ENCODE measurements at regions not wholly inside any gene's neighbourhood (a gene's known extent, or its start where the extent isn't known, plus 50 kb on each side); places are given as distances from the start of the nearest gene placed in this dataset.

- Mint-ChIP-seq H3K9me3 (no peaks in the 10 kb centered on the region), H3K4me1 (ENCODE audit: low read depth) (peaks cover 34% of the 10 kb centered on the region), H3K27ac (no peak overlapping the region), H3K27me3 (ENCODE audit: low read depth) (peaks cover 48% of the 10 kb centered on the region), H3K36me3 (ENCODE audit: low read depth) (no peaks in the 10 kb centered on the region), H3K4me3 (no peak overlapping the region)
- no peak for DNase-seq (ENCODE audit: low spot score)
Observed at GRCh38 chr5:159430361-159431012, 100.2 kb upstream of the IL12B start.

GRCh38 chr5:159435855-159436254 lies 105.6 kb upstream of the IL12B start:
- no peak overlapping the region for H3K27ac Mint-ChIP-seq
- H3K36me3 Mint-ChIP-seq (ENCODE audit: low read depth): no peaks in the 10 kb centered on the region
- no peaks in the 10 kb centered on the region for H3K9me3 Mint-ChIP-seq
- peaks cover 61% of the 10 kb centered on the region for H3K27me3 Mint-ChIP-seq (ENCODE audit: low read depth)
- H3K4me3 Mint-ChIP-seq: no peak overlapping the region
- no peak for DNase-seq (ENCODE audit: low spot score)
- H3K4me1 Mint-ChIP-seq (ENCODE audit: low read depth): peaks cover 10% of the 10 kb centered on the region

- Mint-ChIP-seq H3K4me3 (no peak overlapping the region), H3K27me3 (ENCODE audit: low read depth) (peaks cover 52% of the 10 kb centered on the region), H3K27ac (no peak overlapping the region), H3K4me1 (ENCODE audit: low read depth) (peaks cover 1% of the 10 kb centered on the region), H3K36me3 (ENCODE audit: low read depth) (no peaks in the 10 kb centered on the region), H3K9me3 (no peaks in the 10 kb centered on the region)
- DNase-seq (ENCODE audit: low spot score): no peak
Observed at GRCh38 chr5:159438092-159438491, 107.8 kb upstream of the IL12B start.

- DNase-seq (ENCODE audit: low spot score): no peak
- Mint-ChIP-seq H3K4me1 (ENCODE audit: low read depth) (peaks cover 1% of the 10 kb centered on the region), H3K36me3 (ENCODE audit: low read depth) (no peaks in the 10 kb centered on the region), H3K4me3 (no peak overlapping the region), H3K27ac (no peak overlapping the region), H3K27me3 (ENCODE audit: low read depth) (peaks cover 47% of the 10 kb centered on the region), H3K9me3 (no peaks in the 10 kb centered on the region)
Observed at GRCh38 chr5:159439002-159439401, 108.7 kb upstream of the IL12B start.

- Mint-ChIP-seq H3K27me3 (ENCODE audit: low read depth) (peaks cover 49% of the 10 kb centered on the region), H3K27ac (no peak overlapping the region), H3K4me3 (no peak overlapping the region), H3K36me3 (ENCODE audit: low read depth) (no peaks in the 10 kb centered on the region), H3K4me1 (ENCODE audit: low read depth) (peaks cover 3% of the 10 kb centered on the region), H3K9me3 (no peaks in the 10 kb centered on the region)
- DNase-seq (ENCODE audit: low spot score): no peak
Observed at GRCh38 chr5:159440235-159440634, 109.9 kb upstream of the IL12B start.

- Mint-ChIP-seq H3K36me3 (ENCODE audit: low read depth) (no peaks in the 10 kb centered on the region), H3K27ac (no peak overlapping the region), H3K4me3 (no peak overlapping the region), H3K4me1 (ENCODE audit: low read depth) (peaks cover 3% of the 10 kb centered on the region), H3K9me3 (no peaks in the 10 kb centered on the region), H3K27me3 (ENCODE audit: low read depth) (peaks cover 49% of the 10 kb centered on the region)
- no peak for DNase-seq (ENCODE audit: low spot score)
Observed at GRCh38 chr5:159440968-159441367, 110.7 kb upstream of the IL12B start.

- DNase-seq (ENCODE audit: low spot score): no peak
- H3K4me1 Mint-ChIP-seq (ENCODE audit: low read depth): peaks cover 3% of the 10 kb centered on the region
- H3K36me3 Mint-ChIP-seq (ENCODE audit: low read depth): no peaks in the 10 kb centered on the region
- H3K4me3 Mint-ChIP-seq: no peak overlapping the region
- no peak overlapping the region for H3K27ac Mint-ChIP-seq
- H3K27me3 Mint-ChIP-seq (ENCODE audit: low read depth): peaks cover 50% of the 10 kb centered on the region
- no peaks in the 10 kb centered on the region for H3K9me3 Mint-ChIP-seq
Observed at GRCh38 chr5:159441441-159441840, 111.2 kb upstream of the IL12B start.

- DNase-seq (ENCODE audit: low spot score): no peak
- Mint-ChIP-seq H3K4me3 (no peak overlapping the region), H3K4me1 (ENCODE audit: low read depth) (peaks cover 3% of the 10 kb centered on the region), H3K9me3 (no peaks in the 10 kb centered on the region), H3K27me3 (ENCODE audit: low read depth) (peaks cover 47% of the 10 kb centered on the region), H3K36me3 (ENCODE audit: low read depth) (no peaks in the 10 kb centered on the region), H3K27ac (no peak overlapping the region)
Observed at GRCh38 chr5:159442206-159442850, 112.0 kb upstream of the IL12B start.

GRCh38 chr5:159444441-159445082 lies 114.3 kb upstream of the IL12B start:
- H3K36me3 Mint-ChIP-seq (ENCODE audit: low read depth): no peaks in the 10 kb centered on the region
- no peak overlapping the region for H3K27ac Mint-ChIP-seq
- H3K4me3 Mint-ChIP-seq: no peak overlapping the region
- no peaks in the 10 kb centered on the region for H3K9me3 Mint-ChIP-seq
- DNase-seq (ENCODE audit: low spot score): no peak
- peaks cover 2% of the 10 kb centered on the region for H3K4me1 Mint-ChIP-seq (ENCODE audit: low read depth)
- H3K27me3 Mint-ChIP-seq (ENCODE audit: low read depth): peaks cover 47% of the 10 kb centered on the region

- DNase-seq (ENCODE audit: low spot score): no peak
- no peaks in the 10 kb centered on the region for H3K9me3 Mint-ChIP-seq
- peaks cover 2% of the 10 kb centered on the region for H3K4me1 Mint-ChIP-seq (ENCODE audit: low read depth)
- H3K4me3 Mint-ChIP-seq: no peak overlapping the region
- H3K27me3 Mint-ChIP-seq (ENCODE audit: low read depth): peaks cover 50% of the 10 kb centered on the region
- no peaks in the 10 kb centered on the region for H3K36me3 Mint-ChIP-seq (ENCODE audit: low read depth)
- H3K27ac Mint-ChIP-seq: no peak overlapping the region
Observed at GRCh38 chr5:159447116-159447515, 116.8 kb upstream of the IL12B start.

- H3K36me3 Mint-ChIP-seq (ENCODE audit: low read depth): no peaks in the 10 kb centered on the region
- DNase-seq (ENCODE audit: low spot score): no peak
- peaks cover 2% of the 10 kb centered on the region for H3K4me1 Mint-ChIP-seq (ENCODE audit: low read depth)
- H3K27me3 Mint-ChIP-seq (ENCODE audit: low read depth): peaks cover 53% of the 10 kb centered on the region
- no peak overlapping the region for H3K27ac Mint-ChIP-seq
- H3K4me3 Mint-ChIP-seq: no peak overlapping the region
- no peaks in the 10 kb centered on the region for H3K9me3 Mint-ChIP-seq
Observed at GRCh38 chr5:159448841-159449407, 118.6 kb upstream of the IL12B start.

- no peak overlapping the region for H3K27ac Mint-ChIP-seq
- no peak for DNase-seq (ENCODE audit: low spot score)
- H3K4me1 Mint-ChIP-seq (ENCODE audit: low read depth): no peaks in the 10 kb centered on the region
- H3K27me3 Mint-ChIP-seq (ENCODE audit: low read depth): peaks cover 57% of the 10 kb centered on the region
- no peaks in the 10 kb centered on the region for H3K36me3 Mint-ChIP-seq (ENCODE audit: low read depth)
- H3K4me3 Mint-ChIP-seq: no peak overlapping the region
- no peaks in the 10 kb centered on the region for H3K9me3 Mint-ChIP-seq
Observed at GRCh38 chr5:159449925-159450324, 119.6 kb upstream of the IL12B start.

GRCh38 chr5:159450417-159450816 lies 120.1 kb upstream of the IL12B start:
- Mint-ChIP-seq H3K36me3 (ENCODE audit: low read depth) (no peaks in the 10 kb centered on the region), H3K27me3 (ENCODE audit: low read depth) (peaks cover 58% of the 10 kb centered on the region), H3K9me3 (no peaks in the 10 kb centered on the region), H3K4me1 (ENCODE audit: low read depth) (no peaks in the 10 kb centered on the region), H3K4me3 (no peak overlapping the region), H3K27ac (no peak overlapping the region)
- no peak for DNase-seq (ENCODE audit: low spot score)
